A549 (cell line): ENCODE measurements at regions not wholly inside any gene's neighbourhood (a gene's known extent, or its start where the extent isn't known, plus 50 kb on each side); places are given as distances from the start of the nearest gene placed in this dataset.

ENCODE experiments used
- BCL3 ChIP-seq: fragments of >200 bp; sonication (Bioruptor Twin); formaldehyde crosslinking; IDR thresholded peaks from 3 replicates; pipeline ENCODE4 v1.6.1; 2016
- CHD4 ChIP-seq: fragments of 200-600 bp; sonication (generic); IDR thresholded peaks from 2 replicates; pipeline ENCODE4 v1.6.1; 2016; ENCODE audit warnings: antibody characterized with exemption, mild to moderate bottlenecking, borderline replicate concordance
- KDM5A ChIP-seq: fragments of 200-600 bp; sonication (generic); IDR thresholded peaks from 2 replicates; pipeline ENCODE4 v1.6.1; 2016; ENCODE audit warnings: antibody characterized with exemption, mild to moderate bottlenecking
- POLR2A ChIP-seq: IDR thresholded peaks from 2 replicates; pipeline ENCODE4 v1.6.1; 2012; ENCODE audit warnings: mild to moderate bottlenecking, low read length
- RCOR1 ChIP-seq: fragments of 150-350 bp; IDR thresholded peaks from 2 replicates; pipeline ENCODE4 v1.6.1; 2014; ENCODE audit warnings: antibody characterized with exemption, low read length, low read depth

DNA sequence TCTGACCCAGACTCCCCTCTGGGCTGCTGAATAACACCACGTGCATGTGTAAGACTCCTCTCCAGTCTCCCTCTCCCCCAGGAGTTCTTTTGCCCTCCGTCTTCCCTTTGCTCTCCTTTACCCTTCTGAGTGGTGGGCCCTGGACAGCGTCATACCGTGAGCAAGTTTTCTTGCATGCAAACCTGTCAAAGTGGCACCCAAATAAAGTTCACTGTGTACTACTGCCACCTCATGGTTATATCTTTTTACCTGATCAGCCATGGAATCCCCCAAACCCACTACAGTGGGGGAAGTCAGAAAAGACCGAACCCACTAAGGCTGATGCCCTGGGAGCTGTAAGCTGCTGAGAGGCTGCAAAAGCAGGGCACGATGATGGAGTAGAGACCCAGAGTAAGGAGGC is 131.1 kb upstream of the VRK1 start:
- no peak for TF ChIP-seq CHD4
- no peak for TF ChIP-seq RCOR1
- TF ChIP-seq POLR2A: no peak
- TF ChIP-seq KDM5A: no peak
- TF ChIP-seq BCL3: no peak
